ENCODE measurements at regions not wholly inside any gene's neighbourhood (a gene's known extent, or its start where the extent isn't known, plus 50 kb on each side); places are given as distances from the start of the nearest gene placed in this dataset.

DNA sequence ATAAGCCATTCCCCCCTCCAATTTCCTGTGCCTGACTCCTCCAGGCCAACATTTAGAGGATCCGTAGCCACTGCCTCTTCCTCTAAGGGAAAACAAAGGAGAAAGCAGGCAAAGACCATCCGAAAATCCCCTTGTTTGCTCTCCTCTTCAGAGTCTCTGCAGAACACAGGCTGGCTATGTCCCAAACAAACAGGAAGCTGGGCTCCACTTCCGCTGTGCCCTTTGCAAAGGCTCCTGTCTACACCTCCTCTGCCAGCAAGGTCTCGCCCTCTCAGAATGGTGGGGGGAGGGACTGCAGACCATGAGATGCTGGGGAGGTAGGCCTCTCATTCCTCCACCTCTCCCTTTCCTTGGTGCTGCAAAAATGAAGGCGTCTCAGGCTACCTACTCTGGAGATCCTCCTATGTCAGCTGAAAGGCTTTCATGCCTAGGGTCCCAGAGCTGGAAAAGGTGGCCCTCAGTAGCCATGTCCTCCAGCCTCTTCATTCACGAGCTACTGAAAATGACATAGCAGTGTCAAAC is 596.2 kb downstream of the BUD13 start:
- TF ChIP-seq, protein P1, sequence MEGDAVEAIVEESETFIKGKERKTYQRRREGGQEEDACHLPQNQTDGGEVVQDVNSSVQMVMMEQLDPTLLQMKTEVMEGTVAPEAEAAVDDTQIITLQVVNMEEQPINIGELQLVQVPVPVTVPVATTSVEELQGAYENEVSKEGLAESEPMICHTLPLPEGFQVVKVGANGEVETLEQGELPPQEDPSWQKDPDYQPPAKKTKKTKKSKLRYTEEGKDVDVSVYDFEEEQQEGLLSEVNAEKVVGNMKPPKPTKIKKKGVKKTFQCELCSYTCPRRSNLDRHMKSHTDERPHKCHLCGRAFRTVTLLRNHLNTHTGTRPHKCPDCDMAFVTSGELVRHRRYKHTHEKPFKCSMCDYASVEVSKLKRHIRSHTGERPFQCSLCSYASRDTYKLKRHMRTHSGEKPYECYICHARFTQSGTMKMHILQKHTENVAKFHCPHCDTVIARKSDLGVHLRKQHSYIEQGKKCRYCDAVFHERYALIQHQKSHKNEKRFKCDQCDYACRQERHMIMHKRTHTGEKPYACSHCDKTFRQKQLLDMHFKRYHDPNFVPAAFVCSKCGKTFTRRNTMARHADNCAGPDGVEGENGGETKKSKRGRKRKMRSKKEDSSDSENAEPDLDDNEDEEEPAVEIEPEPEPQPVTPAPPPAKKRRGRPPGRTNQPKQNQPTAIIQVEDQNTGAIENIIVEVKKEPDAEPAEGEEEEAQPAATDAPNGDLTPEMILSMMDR (conservative IDR thresholded peaks at IDR 0.05; ENCODE audit: low read depth in 2 of 2): no peak
- no peak for TF ChIP-seq POLR2AphosphoS5 (IDR thresholded peaks at IDR 0.05; ENCODE audit: low read depth)
- TF ChIP-seq EZH2 (IDR thresholded peaks at IDR 0.05; ENCODE audit: low read depth, unreplicated experiment): no peak
- TF ChIP-seq, protein P2, sequence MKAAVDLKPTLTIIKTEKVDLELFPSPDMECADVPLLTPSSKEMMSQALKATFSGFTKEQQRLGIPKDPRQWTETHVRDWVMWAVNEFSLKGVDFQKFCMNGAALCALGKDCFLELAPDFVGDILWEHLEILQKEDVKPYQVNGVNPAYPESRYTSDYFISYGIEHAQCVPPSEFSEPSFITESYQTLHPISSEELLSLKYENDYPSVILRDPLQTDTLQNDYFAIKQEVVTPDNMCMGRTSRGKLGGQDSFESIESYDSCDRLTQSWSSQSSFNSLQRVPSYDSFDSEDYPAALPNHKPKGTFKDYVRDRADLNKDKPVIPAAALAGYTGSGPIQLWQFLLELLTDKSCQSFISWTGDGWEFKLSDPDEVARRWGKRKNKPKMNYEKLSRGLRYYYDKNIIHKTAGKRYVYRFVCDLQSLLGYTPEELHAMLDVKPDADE (IDR thresholded peaks at IDR 0.05): no peak
- TF ChIP-seq, protein P3, sequence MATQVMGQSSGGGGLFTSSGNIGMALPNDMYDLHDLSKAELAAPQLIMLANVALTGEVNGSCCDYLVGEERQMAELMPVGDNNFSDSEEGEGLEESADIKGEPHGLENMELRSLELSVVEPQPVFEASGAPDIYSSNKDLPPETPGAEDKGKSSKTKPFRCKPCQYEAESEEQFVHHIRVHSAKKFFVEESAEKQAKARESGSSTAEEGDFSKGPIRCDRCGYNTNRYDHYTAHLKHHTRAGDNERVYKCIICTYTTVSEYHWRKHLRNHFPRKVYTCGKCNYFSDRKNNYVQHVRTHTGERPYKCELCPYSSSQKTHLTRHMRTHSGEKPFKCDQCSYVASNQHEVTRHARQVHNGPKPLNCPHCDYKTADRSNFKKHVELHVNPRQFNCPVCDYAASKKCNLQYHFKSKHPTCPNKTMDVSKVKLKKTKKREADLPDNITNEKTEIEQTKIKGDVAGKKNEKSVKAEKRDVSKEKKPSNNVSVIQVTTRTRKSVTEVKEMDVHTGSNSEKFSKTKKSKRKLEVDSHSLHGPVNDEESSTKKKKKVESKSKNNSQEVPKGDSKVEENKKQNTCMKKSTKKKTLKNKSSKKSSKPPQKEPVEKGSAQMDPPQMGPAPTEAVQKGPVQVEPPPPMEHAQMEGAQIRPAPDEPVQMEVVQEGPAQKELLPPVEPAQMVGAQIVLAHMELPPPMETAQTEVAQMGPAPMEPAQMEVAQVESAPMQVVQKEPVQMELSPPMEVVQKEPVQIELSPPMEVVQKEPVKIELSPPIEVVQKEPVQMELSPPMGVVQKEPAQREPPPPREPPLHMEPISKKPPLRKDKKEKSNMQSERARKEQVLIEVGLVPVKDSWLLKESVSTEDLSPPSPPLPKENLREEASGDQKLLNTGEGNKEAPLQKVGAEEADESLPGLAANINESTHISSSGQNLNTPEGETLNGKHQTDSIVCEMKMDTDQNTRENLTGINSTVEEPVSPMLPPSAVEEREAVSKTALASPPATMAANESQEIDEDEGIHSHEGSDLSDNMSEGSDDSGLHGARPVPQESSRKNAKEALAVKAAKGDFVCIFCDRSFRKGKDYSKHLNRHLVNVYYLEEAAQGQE (IDR thresholded peaks at IDR 0.05; ENCODE audit: unreplicated experiment): no peak
- no peak for TF ChIP-seq ZNF331 (CRISPR knock-in tag; IDR thresholded peaks at IDR 0.05; ENCODE audit: low read depth)
- no peak for TF ChIP-seq EZH2phosphoT487 (IDR thresholded peaks at IDR 0.05; ENCODE audit: unreplicated experiment)
- no peak for TF ChIP-seq NANOG (IDR thresholded peaks at IDR 0.05; ENCODE audit: borderline replicate concordance)
- no peak for TF ChIP-seq ZNF114 (CRISPR knock-in tag; IDR thresholded peaks at IDR 0.05)
- TF ChIP-seq JUNB (IDR thresholded peaks at IDR 0.05; ENCODE audit: unreplicated experiment): no peak
